Stimulated activated CD4-positive, alpha-beta T cell treated with anti-CD3 and anti-CD28 coated beads, Interleukin-2, amount 100 ng/mL, for 48 hours (primary cell): ENCODE measurements at regions not wholly inside any gene's neighbourhood (a gene's known extent, or its start where the extent isn't known, plus 50 kb on each side); places are given as distances from the start of the nearest gene placed in this dataset.
"Not testable (repeated sequence)": the region's sequence is repeated elsewhere in the genome, so short reads cannot be mapped to it uniquely, and the experiment has no call there.

Source experiments
- DNase-seq, 2 donors: peaks; one replicate each; pipeline ENCODE4 v3.0.0-alpha.2; 2020

DNA sequence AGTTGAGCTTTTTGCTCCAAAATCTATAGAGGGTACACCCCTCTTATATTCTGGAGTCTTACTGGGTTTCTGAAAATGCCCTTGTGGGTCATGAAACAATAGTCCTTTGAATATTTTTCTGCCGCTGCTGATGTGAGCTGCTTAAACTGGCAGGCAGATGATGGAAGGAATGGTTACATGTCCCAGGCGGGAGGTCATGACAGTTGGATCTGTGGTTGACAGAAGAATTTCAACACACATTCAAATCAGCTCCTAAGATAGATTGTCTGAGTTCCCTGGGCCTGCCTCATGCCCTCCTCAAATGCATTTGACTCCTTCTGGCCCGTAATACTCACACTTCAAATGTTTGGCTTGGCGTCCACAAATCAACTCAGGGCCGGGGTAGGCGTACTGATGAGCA, 105.0 kb upstream of the IKBKE start:
- DNase-seq = not testable (repeated sequence)

DNA sequence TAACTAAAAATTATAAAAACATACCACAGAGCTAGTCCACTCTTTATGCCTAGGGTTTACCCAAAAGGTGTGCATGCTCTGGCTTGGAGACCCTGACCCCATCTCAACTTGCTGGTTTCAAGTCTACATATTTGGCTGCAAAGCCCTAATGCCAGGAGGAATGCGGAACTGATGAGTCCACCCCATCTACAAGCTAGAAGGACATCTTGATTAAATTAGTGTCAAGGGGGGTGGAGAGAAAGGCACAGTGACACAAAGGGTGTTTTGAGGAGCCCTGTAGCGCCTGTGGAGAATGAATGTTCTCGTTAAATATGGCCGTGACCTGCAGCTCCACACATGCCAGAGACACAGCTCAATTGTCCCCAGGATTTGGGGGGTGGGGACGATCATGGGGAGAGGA, 104.1 kb upstream of the IKBKE start:
- DNase-seq = not testable (repeated sequence)

DNA sequence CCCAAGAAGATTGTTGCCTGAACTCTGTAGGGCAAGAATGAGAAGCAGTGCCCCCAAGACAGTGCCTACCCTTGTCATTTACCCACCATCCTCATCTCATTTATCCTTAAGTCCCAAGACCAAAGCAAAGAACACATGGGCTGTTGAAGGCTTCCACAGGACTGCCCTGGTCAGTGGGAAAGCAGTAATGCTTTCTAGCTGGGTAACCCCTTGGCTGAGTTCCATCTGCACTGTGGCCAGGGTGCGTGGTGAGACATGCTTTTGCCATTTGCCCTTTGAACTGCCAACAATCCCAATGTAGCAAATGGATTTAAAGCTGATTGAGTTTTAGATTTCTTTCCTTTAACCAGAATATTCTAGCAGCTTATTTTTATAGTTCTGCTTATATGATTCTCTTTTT, 103.5 kb upstream of the IKBKE start:
- not testable (repeated sequence) for DNase-seq

DNA sequence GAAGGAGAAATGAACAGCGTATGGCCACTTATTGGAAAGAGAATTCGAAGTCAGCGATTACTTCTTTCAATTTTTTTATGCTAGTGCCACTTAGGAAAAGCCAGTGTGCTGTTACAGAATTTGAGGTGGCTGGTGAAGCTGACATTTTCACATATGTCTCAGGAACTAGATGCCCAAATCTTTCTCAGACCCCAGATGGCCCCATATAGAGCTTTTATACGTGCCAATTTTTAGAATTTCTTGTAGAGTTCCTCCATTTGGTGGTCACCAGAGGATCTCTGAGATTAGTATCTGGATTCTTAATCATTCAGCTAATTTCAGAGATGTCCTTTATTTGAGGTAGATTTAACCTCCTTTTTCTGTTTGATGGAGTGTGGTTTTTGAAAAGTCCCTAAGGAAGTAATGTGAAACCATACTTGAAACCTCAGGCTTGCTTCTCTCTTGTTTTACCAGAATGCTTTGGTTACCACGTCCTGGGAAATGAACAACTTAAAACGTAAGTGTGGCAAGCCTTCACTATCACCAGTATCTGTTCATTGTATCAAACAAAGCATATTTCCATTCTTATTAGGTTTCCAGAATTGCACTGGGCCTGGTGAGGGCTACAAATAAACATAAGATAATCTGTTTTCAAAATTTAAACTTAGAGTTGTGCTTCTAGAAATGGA, 102.2 kb upstream of the IKBKE start:
- not testable (repeated sequence) for DNase-seq

DNA sequence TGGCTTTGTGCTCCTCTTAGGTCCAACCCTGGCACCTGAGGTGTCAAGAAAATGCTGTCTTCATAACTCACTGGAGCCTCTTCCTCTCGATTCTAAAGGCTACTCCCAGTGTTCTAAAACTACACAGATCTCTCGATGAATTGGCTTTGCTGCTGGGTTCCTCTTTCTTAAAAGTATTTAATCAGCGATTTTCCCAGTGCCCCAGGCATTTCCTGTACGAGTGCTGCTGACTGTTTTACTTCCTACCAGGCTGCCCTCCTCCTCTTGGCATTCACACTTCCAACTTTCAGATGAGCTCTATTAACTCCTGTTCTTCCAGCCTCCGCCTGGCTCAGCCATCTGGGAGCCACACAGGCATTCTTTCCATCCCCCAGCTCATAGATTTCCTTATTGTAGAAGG, 95.6 kb upstream of the IKBKE start:
- DNase-seq = not testable (repeated sequence)

DNA sequence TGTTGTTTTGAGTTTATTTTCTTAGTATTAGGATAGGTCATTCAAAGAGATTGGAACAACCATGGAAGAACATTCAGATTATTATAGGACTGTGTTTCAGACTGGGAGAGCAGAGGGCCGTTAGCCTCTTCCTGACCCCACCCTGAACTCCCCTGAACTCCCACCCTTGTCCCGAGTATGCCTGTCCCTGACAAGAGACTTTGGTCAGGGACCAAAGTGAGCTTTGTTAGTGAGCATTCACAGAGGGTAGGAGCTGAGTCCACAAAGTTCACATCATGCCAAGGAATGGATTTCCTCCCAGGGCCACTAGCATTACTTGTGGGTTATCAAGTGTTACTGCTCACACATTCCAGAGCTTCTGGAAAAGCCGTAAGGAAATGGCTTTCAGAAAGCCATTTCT, 94.7 kb upstream of the IKBKE start:
- DNase-seq = not testable (repeated sequence)

DNA sequence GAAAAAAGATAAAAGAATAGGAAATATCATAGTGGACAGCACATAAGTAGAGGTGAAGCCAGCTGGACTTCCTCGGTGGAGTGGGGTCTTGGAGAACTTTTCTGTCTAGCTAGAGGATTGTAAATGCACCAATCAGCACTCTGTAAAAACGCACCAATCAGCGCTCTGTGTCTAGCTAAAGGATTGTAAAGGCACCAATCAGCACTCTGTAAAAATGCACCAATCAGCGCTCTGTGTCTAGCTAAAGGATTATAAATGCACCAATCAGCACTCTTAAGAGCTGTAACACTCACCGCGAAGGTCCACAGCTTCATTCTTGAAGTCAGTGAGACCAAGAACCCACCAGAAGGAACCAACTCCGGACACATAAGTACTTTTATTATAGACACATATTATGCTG, 91.8 kb upstream of the IKBKE start:
- DNase-seq = not testable (repeated sequence)

DNA sequence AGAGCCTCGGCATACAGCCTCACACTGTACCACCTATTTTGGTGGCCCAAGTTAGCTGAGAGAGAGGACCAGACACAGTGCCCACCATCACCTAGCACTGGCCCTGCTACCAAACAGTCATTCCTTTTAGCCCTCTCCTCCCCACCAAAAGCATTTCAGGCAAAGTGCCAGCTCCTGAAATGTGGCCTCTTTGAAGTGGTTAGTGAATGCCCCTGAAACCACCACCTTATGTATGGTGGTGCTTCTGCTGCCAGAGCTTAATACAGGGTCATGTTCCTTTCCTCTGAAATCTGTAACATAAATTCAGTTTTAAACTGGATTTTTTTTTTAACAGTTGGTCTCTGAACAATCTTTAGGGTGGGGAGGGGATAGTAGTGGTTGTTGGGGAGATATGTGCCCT, 91.0 kb upstream of the IKBKE start:
- DNase-seq = not testable (repeated sequence)

DNA sequence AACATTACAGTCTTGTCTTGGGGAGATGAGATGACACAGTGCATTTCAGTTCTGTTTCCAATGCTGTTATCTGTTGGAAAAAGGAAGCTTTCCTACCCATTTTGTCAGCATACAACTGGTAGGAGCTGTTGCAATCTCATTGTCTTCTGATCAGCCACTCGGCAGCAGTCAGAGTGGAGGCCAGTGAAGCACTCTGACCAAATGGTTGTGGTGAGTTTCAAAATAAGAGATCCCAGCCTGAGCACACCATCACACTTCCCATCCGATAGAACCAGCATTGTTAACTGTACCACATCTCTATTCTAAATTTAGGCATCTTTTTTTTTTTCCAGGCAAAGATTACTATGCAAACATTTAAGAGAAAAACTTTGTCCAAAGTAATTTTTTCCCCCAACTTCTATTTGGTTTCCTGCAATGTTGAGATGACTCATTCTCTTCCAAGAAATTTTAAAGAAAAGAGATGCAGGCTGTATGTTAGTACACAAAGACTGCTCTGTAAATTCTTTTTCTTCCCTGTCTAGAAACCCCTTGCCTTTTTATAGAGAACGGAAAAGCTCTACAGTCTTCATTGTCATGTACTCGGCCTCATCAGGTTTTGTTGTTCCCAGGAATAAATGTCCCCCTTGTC, 90.0 kb upstream of the IKBKE start:
- DNase-seq = not testable (repeated sequence)

DNA sequence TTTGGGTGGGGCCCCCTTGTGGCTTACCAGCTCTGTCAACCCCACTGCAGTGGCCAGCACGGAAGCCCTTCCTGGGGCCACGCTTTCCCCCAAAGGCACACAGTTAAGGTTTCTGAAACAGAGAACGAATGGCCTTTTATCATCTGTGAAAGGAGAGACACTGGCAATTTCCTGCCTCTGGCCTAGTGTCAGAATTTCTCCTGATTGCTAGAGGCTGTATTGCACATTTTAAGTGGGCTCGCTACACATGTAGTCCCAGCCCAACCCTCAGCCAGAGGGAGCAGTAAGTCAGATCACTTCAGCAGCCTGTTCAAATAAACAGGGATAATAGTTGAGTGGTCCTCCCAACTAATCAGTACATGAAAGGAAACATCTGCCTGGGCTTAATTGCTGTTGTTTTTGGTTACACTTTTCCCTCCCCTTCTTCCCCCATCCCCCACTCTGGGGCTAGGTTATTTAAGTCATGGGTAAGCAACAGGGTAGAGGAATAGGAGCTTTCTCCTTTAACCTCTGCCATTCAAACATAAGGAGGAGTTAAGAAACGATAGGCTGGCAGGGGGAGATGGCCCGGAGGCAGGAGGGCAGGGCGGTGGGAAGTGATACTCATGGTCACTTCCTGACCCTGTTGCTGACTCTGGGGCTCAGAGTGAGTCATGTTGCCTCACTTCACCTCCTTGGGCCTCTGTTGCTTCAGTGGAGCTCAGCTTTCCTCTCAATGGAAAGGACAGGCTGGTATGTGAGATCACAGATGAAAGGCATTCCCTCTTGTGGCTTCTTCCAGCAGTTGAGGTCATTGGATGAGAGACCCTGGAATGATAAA, 89.3 kb upstream of the IKBKE start:
- not testable (repeated sequence) for DNase-seq

DNA sequence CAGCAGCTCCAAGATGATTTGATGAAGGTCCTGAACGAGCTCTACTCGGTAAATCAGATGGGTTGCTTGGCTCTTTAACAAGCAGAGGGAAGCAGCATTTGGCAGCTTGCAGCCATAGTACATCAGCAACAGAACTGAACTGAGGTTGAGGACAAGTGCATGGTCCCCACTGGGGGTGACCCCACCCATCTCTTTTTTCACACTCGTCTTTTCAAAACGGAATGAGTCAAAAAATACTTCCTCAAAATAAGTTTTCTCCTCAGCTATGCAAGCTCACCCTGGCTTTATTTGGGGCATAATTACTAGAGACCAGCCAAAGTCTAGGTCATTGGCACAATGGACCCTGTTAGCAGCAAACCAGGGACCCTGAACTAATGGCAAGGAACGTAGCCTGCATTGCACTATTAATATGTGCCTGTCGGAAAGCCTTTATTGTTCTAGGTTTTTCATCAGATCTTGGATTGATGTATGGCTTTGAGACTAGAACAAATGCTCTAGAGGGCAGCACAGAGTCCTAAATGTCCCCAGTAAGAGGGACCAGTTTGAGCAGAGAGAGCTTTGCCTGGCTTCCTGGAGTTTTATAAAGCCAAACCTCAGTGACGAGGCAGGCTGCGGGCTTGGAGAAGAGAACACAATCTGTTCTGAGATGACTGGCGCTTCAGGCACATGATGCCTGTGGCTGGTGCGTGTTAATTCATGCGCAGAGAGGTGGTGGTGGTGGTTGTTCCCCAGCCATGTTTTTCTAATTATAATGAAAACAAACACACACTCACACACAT, 86.1 kb upstream of the IKBKE start:
- peak in 1 of 2 donors; percentile 19 for DNase-seq

DNA sequence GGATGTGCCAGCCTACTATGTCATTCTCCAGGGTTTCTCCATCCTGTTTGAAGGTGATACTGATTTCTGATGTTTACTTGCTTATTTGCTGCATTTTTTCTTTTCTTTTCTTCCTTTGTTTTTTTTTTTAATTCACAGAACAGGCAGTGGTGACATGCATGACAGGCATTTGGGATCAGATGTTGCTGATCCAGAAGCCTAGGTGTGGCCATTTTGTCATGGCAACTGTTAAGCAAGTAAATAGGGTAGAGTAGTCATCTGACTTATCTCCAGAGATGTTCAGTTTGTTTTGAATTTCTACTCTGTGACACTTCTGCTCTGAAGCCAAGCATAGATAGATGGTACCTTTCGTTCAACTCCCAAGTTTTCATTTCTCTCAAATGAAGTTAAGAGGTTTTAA, 85.4 kb upstream of the IKBKE start:
- DNase-seq = not testable (repeated sequence)

DNA sequence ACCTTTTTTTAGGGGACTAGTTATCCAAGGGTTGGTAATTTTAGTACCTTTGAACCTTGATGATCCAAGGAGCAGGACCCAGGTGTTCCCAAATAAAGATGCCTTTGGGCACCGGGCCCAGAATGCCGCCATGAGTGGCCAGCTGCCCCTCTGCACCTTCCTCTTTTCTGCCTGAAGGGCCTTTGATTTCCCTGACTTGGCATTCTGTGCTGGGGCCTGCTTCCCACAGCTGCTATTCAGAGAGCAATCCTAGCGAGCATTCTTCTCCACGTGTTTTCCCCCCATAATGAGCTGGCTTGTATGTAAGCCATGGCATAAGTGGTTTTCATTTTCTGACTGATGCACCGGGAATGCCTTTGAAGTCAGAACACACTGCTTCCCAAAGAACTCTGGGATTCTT, 82.6 kb upstream of the IKBKE start:
- DNase-seq = not testable (repeated sequence)

DNA sequence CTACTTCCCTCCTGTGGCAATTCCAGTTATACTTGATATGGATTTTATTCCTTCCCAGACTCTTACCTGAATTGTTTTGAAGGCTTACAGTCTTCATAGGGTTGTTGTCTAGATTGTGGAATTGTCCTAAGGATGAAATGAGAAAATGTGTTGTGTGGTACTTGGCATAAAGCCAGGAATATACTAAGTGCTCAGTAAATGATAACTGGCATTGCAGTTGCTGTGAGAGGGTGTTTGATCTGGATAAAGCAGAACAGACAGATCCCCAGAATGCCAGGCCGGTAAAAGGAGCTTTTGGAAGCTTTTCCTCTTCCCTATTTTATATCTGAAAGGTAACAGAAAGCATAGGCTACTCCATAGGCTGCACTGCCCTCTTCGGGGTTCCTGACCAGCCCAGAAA, 78.4 kb upstream of the IKBKE start:
- DNase-seq = not testable (repeated sequence)

DNA sequence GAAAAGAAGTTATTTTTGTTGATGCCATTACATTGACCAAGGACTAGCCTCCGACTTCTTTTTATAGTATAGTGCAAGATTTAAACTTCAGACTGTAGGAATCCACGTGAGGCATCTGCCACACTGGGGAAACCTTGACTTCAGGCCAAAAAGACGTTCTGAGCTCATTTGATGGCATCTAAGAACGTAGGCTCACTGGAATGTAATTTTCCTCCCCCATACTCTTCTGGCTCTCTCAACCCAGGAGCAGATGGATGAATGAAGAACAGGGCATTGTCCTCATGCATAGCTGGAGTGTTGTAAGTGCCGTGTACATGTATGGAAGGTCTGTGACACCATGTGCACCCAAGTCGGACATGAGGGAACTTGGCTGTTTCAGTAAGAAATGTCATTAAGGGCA, 72.8 kb upstream of the IKBKE start:
- DNase-seq = not testable (repeated sequence)

DNA sequence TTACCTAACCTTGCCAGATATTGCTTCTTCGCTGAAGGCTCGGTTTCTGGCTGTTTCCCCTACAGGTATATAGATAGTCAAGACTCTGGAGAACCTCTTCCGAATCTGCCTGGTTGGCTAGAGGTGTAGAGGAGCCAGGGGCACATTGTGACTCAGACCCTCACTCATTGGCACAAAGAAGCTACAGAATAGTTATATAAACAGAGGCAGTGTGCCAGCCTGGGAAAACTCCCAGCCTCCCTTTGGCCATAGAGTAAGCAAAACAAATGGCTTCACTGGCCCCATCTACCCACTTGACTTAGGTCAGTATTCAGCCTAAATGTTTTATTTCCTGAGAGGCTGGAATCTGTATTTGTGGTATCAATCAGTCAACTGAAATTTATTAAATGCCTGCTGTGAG, 72.0 kb upstream of the IKBKE start:
- DNase-seq = not testable (repeated sequence)

DNA sequence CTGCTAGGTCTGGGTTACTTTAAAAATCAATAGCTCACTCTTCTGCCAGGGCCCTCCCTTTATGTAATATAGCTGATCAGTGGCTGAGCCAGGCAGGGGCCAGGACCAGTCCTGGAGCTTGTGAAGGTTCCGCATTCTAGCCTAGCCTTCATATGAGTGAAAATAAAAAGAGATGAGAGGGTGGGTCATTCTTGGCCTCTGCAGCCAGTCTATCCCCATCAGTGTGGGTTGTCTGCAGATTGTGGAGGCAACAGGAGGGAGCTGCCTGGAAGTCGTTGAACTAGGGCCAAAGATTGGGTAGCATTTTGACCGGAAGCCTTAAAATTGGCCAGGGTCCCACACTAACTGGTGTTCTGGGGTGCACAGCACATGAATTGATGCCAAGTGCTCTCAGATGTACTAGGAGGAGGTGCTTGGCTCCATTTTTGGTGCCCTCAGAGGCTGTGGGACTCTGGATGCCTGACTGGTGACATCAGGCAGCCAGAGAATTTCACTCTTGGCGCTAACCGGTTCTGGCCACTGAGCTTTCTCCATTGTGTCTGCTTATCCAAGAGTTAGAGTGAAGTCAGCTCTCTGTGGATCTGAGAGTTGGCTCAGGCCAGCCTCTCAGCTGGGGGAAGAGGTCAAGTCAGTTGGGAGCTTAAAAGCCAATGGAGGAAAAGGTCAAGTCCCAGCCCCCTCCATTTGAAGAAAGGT, 66.5 kb upstream of the IKBKE start:
- DNase-seq = not testable (repeated sequence)

DNA sequence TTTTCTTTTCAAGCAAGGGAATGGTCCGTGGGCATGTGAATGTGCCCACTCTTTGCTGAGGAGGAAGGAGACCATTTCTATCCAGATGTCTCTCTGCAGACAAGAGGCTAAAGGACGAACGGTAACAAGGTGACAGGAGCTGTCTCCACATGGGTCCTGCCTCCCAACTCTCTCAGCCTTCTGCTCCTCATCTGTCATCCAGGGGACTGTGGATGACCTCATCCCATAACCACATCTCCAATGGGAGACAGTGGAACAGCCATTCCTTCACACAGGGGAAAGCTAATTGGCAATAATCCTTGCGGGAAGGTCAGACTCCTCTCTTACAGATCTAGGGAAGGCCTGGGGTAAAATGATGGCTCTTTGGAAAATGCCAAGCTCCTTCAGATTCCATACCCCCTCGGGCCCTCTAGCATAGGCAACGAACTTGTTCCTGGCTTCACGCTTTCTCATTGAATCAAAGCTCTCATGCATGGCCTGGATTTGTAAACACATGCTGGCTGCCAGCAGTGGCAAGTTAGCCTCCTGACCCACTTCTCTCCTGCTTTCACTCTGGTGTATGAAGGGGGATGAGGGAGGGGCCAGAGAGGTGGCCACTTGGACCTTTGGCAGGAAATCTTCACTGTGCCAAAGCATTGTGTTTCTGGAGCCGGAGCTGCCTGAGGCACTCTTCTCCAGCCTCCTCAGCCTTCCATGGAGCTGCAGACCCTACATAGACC, 65.8 kb upstream of the IKBKE start:
- not testable (repeated sequence) for DNase-seq

DNA sequence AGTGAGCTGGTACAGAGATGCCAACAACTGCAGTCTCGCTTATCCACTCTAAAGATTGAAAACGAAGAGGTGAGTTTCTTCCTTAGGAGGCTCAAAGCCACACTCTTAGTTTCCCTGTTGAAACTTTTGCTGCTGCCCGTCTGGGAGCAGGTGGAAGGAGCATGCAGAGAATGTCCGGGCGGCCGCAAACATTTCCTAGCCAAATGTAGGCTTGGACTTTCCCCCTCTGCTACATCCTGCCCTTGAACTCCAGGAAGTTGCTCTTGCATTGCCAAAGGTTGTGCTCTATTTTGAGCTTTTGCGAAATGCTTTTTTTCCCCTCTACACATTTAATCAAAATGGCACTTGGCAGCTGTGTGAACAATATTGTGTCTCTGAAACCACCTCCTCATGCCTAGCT, 65.0 kb upstream of the IKBKE start:
- not testable (repeated sequence) for DNase-seq

DNA sequence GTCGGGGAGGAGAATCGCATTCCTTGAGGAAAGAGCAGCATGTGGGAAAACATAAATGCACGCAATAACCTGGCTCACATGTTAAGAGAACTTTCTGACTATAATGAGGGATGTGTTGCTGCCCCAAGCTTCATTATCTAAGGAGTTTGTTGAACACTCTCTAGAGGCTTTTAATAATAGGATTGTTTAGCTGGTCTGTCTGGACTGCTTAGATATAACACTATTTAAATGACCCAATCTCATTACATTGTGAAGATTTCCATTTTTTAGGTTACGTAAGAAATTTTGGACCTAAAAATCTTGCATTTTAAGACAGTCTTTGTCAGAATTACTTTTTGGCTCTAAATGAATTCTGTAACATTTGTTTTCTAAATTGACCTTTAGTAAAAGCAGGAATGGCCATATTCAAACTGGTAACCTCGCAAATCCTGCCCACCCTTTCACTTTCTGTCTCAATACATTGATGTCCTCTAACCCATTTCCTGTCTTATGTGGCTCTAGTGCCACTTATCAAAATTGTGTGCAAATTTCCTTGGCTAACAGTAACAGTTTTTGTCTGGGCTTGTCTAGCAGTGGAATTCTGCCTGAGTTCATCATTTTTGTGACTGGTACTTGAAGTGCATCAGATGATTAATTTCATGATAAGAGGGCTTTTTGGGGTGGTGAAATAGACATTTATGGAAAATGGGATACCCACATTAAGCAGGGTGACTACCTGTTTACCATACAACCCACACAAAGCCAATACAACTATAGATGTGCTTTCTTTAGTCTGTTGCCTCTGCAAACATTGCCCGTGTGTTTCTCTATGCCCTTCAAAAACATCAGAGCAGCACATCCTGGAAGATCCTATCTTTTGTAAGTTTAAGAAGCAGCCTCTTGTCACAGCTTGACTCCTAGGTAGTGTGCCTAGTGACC, 61.6 kb upstream of the IKBKE start:
- DNase-seq = not testable (repeated sequence)

DNA sequence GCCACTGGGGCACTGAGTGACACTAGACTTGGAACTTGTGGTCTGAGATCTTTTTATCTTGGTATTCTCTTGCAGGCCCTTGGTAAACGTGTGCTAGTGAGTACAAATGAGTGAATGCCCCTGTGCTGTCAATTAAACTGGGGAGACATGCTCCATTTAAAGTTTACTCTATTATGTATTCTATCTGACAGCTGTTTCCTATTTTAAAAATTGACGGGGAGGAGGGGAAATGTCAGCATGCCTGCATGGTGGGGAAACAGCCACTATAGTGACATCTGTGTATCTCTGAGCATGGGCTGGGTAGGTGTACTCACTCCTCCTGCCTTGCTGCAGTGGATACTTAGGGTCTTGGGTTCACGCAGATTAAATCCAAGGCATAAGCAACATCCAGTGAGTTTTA, 59.0 kb upstream of the IKBKE start:
- no peak for DNase-seq
